Fibroblast of mammary gland (primary cell): ENCODE measurements at regions not wholly inside any gene's neighbourhood (a gene's known extent, or its start where the extent isn't known, plus 50 kb on each side); places are given as distances from the start of the nearest gene placed in this dataset.
"Not testable (repeated sequence)": the region's sequence is repeated elsewhere in the genome, so short reads cannot be mapped to it uniquely, and the experiment has no call there.

Experiments
- DNase-seq: peaks from one replicate; pipeline ENCODE4 v3.0.0-alpha.2; 2010; ENCODE audit warnings: low read depth
- H3K4me3 ChIP-seq: 2 replicates; pipeline ENCODE4 v1.5.1; 2011; ENCODE audit warnings: low read depth, mild to moderate bottlenecking, low read length, moderate library complexity; ENCODE audit not compliant: control insufficient read depth
- CTCF ChIP-seq: conservative IDR thresholded peaks from 2 replicates; pipeline ENCODE4 v1.5.1; 2011; ENCODE audit warnings: low read depth, low read length, inconsistent platforms; ENCODE audit not compliant: control insufficient read depth, insufficient read depth

- no peak overlapping the region for H3K4me3 ChIP-seq
- TF ChIP-seq CTCF: no peak
- no peak for DNase-seq
Observed at GRCh38 chr5:91457681-91458058, 74.6 kb upstream of the ARRDC3 start.

GRCh38 chr5:91456928-91457680, 74.0 kb upstream of the ARRDC3 start:
- no peak overlapping the region for H3K4me3 ChIP-seq
- TF ChIP-seq CTCF: no peak
- DNase-seq: no peak

GRCh38 chr5:91449083-91449482, 66.0 kb upstream of the ARRDC3 start:
- TF ChIP-seq CTCF: no peak
- DNase-seq: no peak
- no peak overlapping the region for H3K4me3 ChIP-seq

- not testable (repeated sequence) for H3K4me3 ChIP-seq, DNase-seq
Observed at GRCh38 chr5:91448079-91448478, 65.0 kb upstream of the ARRDC3 start.

GRCh38 chr5:91446880-91447279, 63.8 kb upstream of the ARRDC3 start:
- not testable (repeated sequence) for H3K4me3 ChIP-seq, DNase-seq

- no peak overlapping the region for H3K4me3 ChIP-seq
- no peak for TF ChIP-seq CTCF
- peak; percentile 29 for DNase-seq
Observed at GRCh38 chr5:91443761-91444467, 60.8 kb upstream of the ARRDC3 start.

GRCh38 chr5:91443023-91443422, 59.9 kb upstream of the ARRDC3 start:
- DNase-seq: peak; percentile 89
- no peak overlapping the region for H3K4me3 ChIP-seq
- no peak for TF ChIP-seq CTCF

- no peak for DNase-seq
- TF ChIP-seq CTCF: no peak
Observed at GRCh38 chr5:91441082-91441481, 58.0 kb upstream of the ARRDC3 start.

More at GRCh38 chr5:91441082-91441481, 58.0 kb upstream of the ARRDC3 start:
- H3K4me3 ChIP-seq: no peak overlapping the region
